ENCODE measurements at regions not wholly inside any gene's neighbourhood (a gene's known extent, or its start where the extent isn't known, plus 50 kb on each side); places are given as distances from the start of the nearest gene placed in this dataset.

DNA sequence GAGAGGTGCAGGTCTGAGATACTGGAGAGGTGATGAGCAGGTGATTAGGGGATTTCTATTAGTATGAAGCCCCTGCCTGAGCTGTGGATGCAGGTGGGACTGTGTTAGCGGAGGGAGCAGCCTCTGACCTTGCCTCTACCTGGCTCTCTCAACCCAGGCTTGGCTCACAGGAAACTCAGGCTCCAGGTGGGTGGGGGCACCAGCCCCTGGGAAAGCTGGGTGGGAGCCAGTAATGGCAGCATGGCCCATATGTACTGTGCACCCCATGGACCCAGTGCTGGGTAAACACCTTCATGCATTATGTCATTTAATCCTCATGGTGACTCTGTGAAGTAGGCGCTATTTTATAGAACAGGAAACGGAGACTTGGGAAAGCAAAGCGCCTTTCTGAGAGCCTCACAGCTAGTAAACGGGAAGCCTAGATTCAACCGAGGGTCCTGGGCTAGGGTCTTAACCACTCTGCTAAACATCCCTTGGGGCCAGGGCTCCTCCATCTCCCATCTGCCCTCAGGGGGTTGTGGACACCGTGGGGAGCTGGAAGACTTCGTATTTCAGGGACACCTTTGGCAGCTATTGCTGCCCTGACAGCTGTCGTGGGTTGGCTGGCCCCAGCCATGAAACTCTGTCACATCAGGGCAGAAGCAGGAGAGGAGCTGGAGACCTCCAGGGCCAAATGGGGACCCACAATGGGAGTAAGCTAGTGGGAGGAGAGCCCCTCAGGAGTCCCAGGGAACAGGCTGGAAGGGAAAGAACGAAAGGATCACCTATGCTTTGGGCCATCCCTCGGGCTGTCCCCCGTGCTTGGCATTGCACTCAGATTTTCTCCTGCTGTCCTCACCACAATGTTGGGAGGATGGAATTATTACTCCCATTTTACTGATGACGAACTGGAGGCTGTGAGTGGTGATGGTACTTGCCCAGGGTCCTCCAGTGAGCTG is 59.6 kb upstream of the CSF3R start:
- no peak for DNase-seq
- TF ChIP-seq, protein P1, sequence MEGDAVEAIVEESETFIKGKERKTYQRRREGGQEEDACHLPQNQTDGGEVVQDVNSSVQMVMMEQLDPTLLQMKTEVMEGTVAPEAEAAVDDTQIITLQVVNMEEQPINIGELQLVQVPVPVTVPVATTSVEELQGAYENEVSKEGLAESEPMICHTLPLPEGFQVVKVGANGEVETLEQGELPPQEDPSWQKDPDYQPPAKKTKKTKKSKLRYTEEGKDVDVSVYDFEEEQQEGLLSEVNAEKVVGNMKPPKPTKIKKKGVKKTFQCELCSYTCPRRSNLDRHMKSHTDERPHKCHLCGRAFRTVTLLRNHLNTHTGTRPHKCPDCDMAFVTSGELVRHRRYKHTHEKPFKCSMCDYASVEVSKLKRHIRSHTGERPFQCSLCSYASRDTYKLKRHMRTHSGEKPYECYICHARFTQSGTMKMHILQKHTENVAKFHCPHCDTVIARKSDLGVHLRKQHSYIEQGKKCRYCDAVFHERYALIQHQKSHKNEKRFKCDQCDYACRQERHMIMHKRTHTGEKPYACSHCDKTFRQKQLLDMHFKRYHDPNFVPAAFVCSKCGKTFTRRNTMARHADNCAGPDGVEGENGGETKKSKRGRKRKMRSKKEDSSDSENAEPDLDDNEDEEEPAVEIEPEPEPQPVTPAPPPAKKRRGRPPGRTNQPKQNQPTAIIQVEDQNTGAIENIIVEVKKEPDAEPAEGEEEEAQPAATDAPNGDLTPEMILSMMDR (IDR thresholded peaks at IDR 0.05): no peak
- no peak for TF ChIP-seq POLR2A (IDR thresholded peaks at IDR 0.05)
- Histone ChIP-seq H3K27me3 (peaks cover 0 to 39% (median 0%) of the 10 kb centered on the region in 4 donors), H3K27ac (no peak overlapping the region), H3K9me3 (no peaks in the 10 kb centered on the region), H3K36me3 (no peaks in the 10 kb centered on the region), H3K4me3 (no peak overlapping the region), H3K4me1 (no peaks in the 10 kb centered on the region)
- WGBS, 2 donors: 54 to 55% methylated on average over 10 to 11 of the region's 13 CpGs
- intact Hi-C loops (cut with DNase I): no loop called here

DNA sequence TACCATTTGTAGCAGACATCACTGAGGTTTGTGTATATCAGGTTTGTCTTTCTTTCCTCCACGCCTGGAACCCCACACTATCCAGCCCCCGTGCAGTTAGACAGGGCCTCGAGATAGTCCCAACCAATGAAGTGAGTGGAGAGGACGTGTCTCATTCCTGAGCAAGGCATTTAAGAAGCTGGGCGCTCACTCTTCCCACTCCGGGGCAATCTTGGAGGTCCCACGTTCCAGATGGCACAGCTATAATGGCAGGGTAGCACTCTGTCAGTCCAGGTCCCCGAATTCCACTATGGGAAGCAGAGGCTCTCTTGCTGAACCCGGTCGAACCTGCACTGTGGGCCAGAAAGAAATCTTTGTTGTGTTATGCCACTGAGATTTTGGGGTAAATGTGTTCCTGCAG is 57.3 kb upstream of the CSF3R start:
- DNase-seq: no peak
- Histone ChIP-seq H3K4me3 (no peak overlapping the region), H3K4me1 (no peaks in the 10 kb centered on the region), H3K9me3 (no peaks in the 10 kb centered on the region), H3K27ac (no peak overlapping the region), H3K27me3 (peaks cover 0 to 56% (median 0%) of the 10 kb centered on the region in 4 donors), H3K36me3 (no peaks in the 10 kb centered on the region)
- intact Hi-C loops (cut with DNase I): no loop called here
- no peak for TF ChIP-seq POLR2A (IDR thresholded peaks at IDR 0.05)
- TF ChIP-seq, protein P1 (IDR thresholded peaks at IDR 0.05): no peak
- 71 to 73% methylated on average over 8 to 10 of the region's 10 CpGs for WGBS, 2 donors

DNA sequence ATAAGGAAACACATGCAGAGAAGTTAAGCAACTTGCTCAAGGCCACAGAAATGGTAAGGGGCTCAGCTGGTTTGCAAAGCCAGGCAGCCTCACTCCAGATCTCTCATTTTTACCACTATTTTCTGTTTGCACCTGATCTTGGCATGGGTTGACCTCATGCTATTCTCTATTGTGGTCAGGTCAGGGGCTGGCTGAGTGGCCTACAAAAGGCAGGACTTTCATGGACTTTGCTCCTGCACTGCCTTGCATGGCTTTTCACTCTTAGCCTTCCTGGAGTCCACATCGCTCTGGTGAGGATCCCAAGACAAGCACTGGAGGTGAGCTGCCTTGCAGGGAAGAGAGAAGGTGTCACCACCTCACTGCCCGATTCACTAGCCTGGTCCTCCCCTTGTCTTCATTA is 56.8 kb upstream of the CSF3R start:
- intact Hi-C loops (cut with DNase I): no loop called here
- WGBS, 2 donors: 71 to 100% methylated on average over 1 of the region's 2 CpGs
- Histone ChIP-seq H3K36me3 (no peaks in the 10 kb centered on the region), H3K4me3 (no peak overlapping the region), H3K9me3 (no peaks in the 10 kb centered on the region), H3K27me3 (peaks cover 0 to 56% (median 0%) of the 10 kb centered on the region in 4 donors), H3K27ac (no peak overlapping the region), H3K4me1 (no peaks in the 10 kb centered on the region)
- TF ChIP-seq, protein P1 (IDR thresholded peaks at IDR 0.05): no peak
- TF ChIP-seq POLR2A (IDR thresholded peaks at IDR 0.05): no peak
- no peak for DNase-seq

DNA sequence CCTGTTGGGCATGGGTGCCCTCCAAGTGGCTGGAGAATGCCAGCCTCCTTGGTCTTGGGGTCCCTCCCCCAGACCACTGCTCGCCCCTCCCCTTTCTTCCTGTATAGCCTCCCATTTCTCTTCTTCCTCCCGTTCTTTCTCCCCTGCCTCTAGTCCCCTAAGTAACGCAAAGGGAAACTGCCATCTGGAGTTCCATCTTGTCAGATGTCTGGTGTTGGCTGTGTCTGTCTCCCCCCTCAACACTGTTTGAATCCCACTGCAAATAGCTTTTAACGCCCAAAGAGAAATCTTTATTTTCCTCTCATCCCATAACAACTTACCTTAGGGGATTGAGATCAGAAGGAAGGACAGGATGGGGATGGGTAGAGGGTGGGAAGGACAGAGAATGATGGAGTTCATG is 55.3 kb upstream of the CSF3R start:
- TF ChIP-seq, protein P1 (IDR thresholded peaks at IDR 0.05): no peak
- TF ChIP-seq POLR2A (IDR thresholded peaks at IDR 0.05): no peak
- no peak overlapping the region for H3K27ac ChIP-seq
- DNase-seq: no peak
- H3K4me3 ChIP-seq: no peak overlapping the region
- intact Hi-C loops (cut with DNase I): no loop called here
- H3K36me3 ChIP-seq: no peaks in the 10 kb centered on the region
- H3K27me3 ChIP-seq: peaks cover 0 to 49% (median 0%) of the 10 kb centered on the region in 4 donors
- 54 to 60% methylated on average over 4 of the region's 4 CpGs for WGBS, 2 donors
- peaks cover 0 to 6% (median 0%) of the 10 kb centered on the region in 3 donors for H3K9me3 ChIP-seq
- no peaks in the 10 kb centered on the region for H3K4me1 ChIP-seq

DNA sequence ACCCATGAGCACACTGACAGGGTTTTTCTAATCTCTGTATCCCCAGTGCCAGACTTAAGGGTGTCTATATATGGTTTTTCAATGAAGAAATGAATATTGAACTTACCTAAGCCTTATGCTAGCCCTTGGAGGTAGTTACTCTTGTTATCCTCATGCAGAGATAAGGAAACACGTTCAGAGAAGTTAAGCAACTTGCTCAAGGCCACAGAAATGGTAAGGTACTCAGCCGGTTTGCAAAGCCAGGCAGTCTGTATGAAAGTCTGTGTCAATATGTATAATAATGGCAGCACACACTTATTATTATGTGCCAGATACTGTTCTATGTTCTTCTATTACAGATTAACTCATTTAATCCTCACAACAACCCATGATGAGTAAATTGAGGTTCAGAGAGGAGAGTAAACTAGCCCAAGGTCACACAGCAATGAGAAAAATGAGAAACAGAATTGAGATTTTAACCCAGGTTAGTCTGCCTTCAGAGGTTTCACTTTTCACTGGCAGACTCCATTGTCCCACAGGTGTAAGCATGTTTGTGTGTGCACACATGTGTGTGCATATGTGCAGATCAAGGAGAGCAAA is 54.6 kb upstream of the CSF3R start:
- Histone ChIP-seq H3K4me3 (no peak overlapping the region), H3K4me1 (no peaks in the 10 kb centered on the region), H3K27me3 (peaks cover 0 to 51% (median 0%) of the 10 kb centered on the region in 4 donors), H3K36me3 (no peaks in the 10 kb centered on the region), H3K9me3 (peaks cover 0 to 8% (median 0%) of the 10 kb centered on the region in 3 donors), H3K27ac (no peak overlapping the region)
- no peak for DNase-seq
- WGBS, 2 donors: 43 to 48% methylated on average over 2 of the region's 2 CpGs
- intact Hi-C loops (cut with DNase I): no loop called here
- TF ChIP-seq, protein P1 (IDR thresholded peaks at IDR 0.05): no peak
- TF ChIP-seq POLR2A (IDR thresholded peaks at IDR 0.05): no peak

Data from esophagus squamous epithelium (tissue), 5 donors.